HG02798 (cell line): ENCODE measurements at regions not wholly inside any gene's neighbourhood (a gene's known extent, or its start where the extent isn't known, plus 50 kb on each side); places are given as distances from the start of the nearest gene placed in this dataset.
"Not testable (repeated sequence)": the region's sequence is repeated elsewhere in the genome, so short reads cannot be mapped to it uniquely, and the experiment has no call there.

ENCODE experiments used
- ATAC-seq: cut with Tn5 transposase; IDR thresholded peaks from one replicate; pipeline ENCODE4 v1.9.1; 2021; ENCODE audit warnings: mild to moderate bottlenecking; ENCODE audit not compliant: unreplicated experiment, poor library complexity

GRCh38 chr16:13835935-13836730 is 83.8 kb upstream of the ERCC4 start:
- ATAC-seq, result no peak

- ATAC-seq, result no peak
Measured at GRCh38 chr16:13838401-13839190, 81.4 kb upstream of the ERCC4 start.

GRCh38 chr16:13839577-13839976 is 80.4 kb upstream of the ERCC4 start:
- no peak for ATAC-seq

DNA sequence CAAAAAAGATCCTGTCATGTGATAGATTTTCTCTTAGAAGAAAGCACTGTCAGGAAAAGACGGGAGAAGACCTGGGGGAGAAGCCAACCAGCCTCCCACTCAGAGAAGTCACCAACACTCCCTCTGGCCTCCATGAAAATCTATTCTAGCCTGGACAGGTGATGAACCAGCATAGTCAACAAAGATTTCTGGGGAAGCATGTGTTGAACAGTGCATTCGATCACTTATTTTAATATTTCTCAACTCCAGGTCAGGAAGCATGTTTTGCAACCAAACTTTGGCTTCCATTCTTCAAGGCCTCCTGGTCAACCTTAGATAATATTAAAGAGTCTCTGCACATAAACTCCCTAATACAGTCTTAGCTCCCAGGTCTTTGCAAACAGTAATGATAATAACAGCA is 74.7 kb upstream of the ERCC4 start:
- no peak for ATAC-seq

DNA sequence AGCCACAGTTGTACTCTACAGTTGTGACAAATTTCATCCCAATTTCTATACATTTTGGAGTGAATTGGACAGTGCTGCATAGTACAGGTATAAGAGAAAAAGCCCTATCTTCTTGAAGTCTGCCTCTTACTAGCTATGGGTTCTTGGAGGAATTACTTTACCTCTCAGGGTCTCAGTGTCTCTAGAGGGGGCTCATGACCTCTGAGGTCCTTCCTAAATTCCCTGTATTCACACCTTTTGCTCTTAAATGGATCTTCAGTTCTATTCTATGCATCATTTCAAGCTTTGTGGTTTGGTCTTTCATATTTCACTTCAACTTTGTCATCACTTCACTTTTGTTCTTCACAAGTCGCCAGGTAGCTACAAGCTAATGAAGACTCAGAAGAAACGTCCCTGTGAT is 71.2 kb upstream of the ERCC4 start:
- no peak for ATAC-seq

GRCh38 chr16:13850173-13850572 is 69.8 kb upstream of the ERCC4 start:
- ATAC-seq, result not testable (repeated sequence)

DNA sequence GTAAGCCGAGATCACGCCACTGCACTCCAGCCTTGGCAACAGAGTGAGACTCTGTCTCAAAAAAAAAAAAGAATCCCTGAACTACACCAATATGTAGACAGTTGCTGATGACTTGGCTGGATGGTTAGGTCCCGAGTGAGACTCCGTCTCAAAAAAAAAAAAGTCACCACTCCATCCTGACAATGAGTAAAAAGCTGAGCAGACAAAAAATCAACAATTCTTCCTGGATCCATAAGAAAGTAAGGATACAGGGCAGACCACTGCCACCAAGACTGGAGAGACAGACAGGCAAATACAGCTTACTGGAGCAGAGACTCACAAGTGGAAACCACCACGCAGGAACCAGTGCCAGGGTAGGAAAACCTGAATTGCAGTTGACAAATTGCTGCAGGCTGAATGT is 67.1 kb upstream of the ERCC4 start:
- ATAC-seq, result no peak

DNA sequence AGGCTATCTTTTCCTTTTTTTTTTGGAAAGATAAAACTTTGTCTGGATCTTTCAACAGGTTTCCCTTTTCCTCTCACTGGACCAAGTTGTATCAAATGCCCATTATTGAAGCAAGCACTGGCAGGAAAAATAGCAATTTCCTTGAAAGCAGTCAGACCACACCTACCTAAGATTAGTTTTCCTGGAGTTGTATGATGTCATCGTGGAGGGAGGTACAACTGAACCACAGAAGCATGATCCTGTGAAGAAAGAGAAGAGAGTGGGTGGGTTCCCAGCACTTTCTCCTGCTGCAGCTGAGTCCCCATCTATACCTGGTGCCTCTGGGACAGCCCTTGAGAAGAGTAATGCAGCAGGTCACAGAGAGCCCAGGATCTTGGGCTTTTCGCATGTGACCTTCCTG is 63.6 kb upstream of the ERCC4 start:
- ATAC-seq, result no peak

- no peak for ATAC-seq
Measured at GRCh38 chr16:13856811-13857511, 63.0 kb upstream of the ERCC4 start.

- no peak for ATAC-seq
Measured at GRCh38 chr16:13858873-13859580, 60.9 kb upstream of the ERCC4 start.

- no peak for ATAC-seq
Measured at GRCh38 chr16:13863075-13863765, 56.7 kb upstream of the ERCC4 start.

- ATAC-seq, result no peak
Measured at GRCh38 chr16:13864689-13865088, 55.3 kb upstream of the ERCC4 start.

DNA sequence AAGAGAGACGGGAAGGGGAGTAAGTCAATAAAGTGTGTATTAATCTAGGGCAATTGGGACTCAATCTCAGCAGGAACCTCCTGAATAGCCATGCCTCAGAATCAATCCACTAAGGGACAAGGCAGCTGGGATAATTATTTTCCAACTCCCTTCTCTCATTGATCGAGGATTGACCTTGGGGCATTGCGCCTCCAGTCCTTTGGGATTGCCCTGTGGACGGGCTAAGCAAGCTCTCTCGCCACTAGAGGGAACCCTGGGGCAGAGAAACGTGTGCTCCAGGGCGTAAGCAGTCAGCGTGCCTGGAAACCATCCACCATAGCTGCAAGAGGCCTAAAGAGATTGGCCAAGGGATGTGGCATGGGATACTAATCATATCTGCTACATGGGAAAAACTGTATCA is 53.9 kb upstream of the ERCC4 start:
- peak; percentile 61 for ATAC-seq
